HG03457 (cell line): ENCODE measurements at regions not wholly inside any gene's neighbourhood (a gene's known extent, or its start where the extent isn't known, plus 50 kb on each side); places are given as distances from the start of the nearest gene placed in this dataset.
"Not testable (repeated sequence)": the region's sequence is repeated elsewhere in the genome, so short reads cannot be mapped to it uniquely, and the experiment has no call there.

Experiments
- ATAC-seq: cut with Tn5 transposase; IDR thresholded peaks from one replicate; pipeline ENCODE4 v1.9.1; 2021; ENCODE audit warnings: moderate number of reproducible peaks; ENCODE audit not compliant: unreplicated experiment

- no peak for ATAC-seq
These were observed 378.9 kb downstream of the PREX1 start for GRCh38 chr20:48448666-48449600.

GRCh38 chr20:48447456-48447855 lies 380.3 kb downstream of the PREX1 start:
- ATAC-seq: no peak

- ATAC-seq: no peak
These were observed 382.0 kb downstream of the PREX1 start for GRCh38 chr20:48445827-48446226.

- no peak for ATAC-seq
These were observed 383.6 kb downstream of the PREX1 start for GRCh38 chr20:48444249-48444648.

- no peak for ATAC-seq
These were observed 386.9 kb downstream of the PREX1 start for GRCh38 chr20:48440916-48441315.

GRCh38 chr20:48440261-48440660 lies 387.5 kb downstream of the PREX1 start:
- ATAC-seq: not testable (repeated sequence)

- ATAC-seq: no peak
These were observed 390.7 kb downstream of the PREX1 start for GRCh38 chr20:48437146-48437545.

GRCh38 chr20:48436609-48437008 lies 391.2 kb downstream of the PREX1 start:
- not testable (repeated sequence) for ATAC-seq

GRCh38 chr20:48433178-48433577 lies 394.6 kb downstream of the PREX1 start:
- ATAC-seq: no peak

GRCh38 chr20:48432494-48432832 lies 395.3 kb downstream of the PREX1 start:
- ATAC-seq: no peak

GRCh38 chr20:48431653-48432493 lies 395.9 kb downstream of the PREX1 start:
- ATAC-seq: no peak

- no peak for ATAC-seq
These were observed 401.2 kb downstream of the PREX1 start for GRCh38 chr20:48426630-48427029.

GRCh38 chr20:48425817-48426612 lies 401.8 kb downstream of the PREX1 start:
- ATAC-seq: no peak

- ATAC-seq: no peak
These were observed 402.5 kb downstream of the PREX1 start for GRCh38 chr20:48425321-48425720.

- no peak for ATAC-seq
These were observed 405.4 kb downstream of the PREX1 start for GRCh38 chr20:48422242-48422960.

GRCh38 chr20:48421547-48421946 lies 406.3 kb downstream of the PREX1 start:
- ATAC-seq: no peak

GRCh38 chr20:48420176-48420575 lies 407.6 kb downstream of the PREX1 start:
- no peak for ATAC-seq

GRCh38 chr20:48419173-48419572 lies 408.6 kb downstream of the PREX1 start:
- ATAC-seq: no peak

- no peak for ATAC-seq
These were observed 411.8 kb downstream of the PREX1 start for GRCh38 chr20:48416002-48416401.

- ATAC-seq: no peak
These were observed 413.0 kb downstream of the PREX1 start for GRCh38 chr20:48414786-48415185.
